ENCODE measurements at regions not wholly inside any gene's neighbourhood (a gene's known extent, or its start where the extent isn't known, plus 50 kb on each side); places are given as distances from the start of the nearest gene placed in this dataset.

DNA sequence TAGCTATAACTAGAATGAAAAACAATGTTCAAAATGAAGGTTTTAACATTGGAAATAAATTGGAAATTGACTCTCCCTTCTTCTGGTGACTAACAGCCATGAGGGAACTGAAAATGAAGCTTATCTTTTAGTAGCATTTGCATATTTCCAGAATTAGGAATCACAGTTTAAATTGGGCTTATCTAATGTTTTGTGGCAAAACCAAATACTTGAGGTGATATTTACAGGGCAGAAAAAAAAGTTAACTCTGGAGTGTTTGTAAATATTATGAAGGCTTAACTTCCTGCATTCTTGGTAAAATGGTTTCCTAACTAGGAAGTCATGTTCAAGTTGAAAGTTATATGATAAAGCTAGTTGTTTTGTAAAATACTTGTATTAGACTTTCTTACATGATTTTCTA lies 96.4 kb upstream of the SOX9 start:
- no peak overlapping the region for H3K27ac ChIP-seq (ENCODE audit: low read depth in 1 of 3, low read length in 2 of 3)
- no peak for FAIRE-seq
- H3K4me3 ChIP-seq (ENCODE audit: low read depth in 1 of 3, low read length in 3 of 3), result no peak overlapping the region
- no peak for DNase-seq
- H3K4me1 ChIP-seq (ENCODE audit: control insufficient read depth in 3 of 3, insufficient read depth in 2 of 3, low read depth in 1 of 3, low read length in 2 of 3), result no peaks in the 10 kb centered on the region
- peaks cover 0 to 7% (median 0%) of the 10 kb centered on the region in 3 donors for H3K27me3 ChIP-seq (ENCODE audit: control insufficient read depth in 3 of 3, insufficient read depth in 3 of 3, low read length in 3 of 3)
- no peaks in the 10 kb centered on the region for H3K36me3 ChIP-seq (ENCODE audit: control insufficient read depth in 3 of 3, insufficient read depth in 2 of 3, low read depth in 1 of 3, low read length in 3 of 3)
- no peaks in the 10 kb centered on the region for H3K9me3 ChIP-seq (ENCODE audit: control insufficient read depth in 2 of 2, insufficient read depth in 1 of 2, low read depth in 1 of 2, low read length in 1 of 2)

DNA sequence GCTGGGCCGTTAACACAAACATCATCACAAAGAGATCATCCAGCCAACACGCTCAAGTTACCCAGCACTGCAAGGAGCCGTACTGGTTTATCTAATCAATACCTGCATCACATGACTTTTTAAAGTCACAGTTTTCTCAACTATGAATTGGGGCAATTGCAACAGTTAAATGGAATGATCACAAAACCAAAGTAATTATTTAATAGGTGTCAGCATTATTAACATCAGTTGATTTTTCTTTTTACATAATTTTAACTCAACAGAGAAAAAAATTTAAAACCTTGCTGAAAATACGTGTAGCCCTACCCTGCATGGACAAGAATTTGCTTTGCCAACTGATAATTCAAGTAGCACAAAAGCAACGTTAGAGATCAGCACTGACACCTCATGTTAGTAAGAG lies 95.7 kb upstream of the SOX9 start:
- FAIRE-seq (no peak), DNase-seq (no peak)
- WGBS, 3 donors, result 23 to 38% (median 31%) methylated on average over 5 of the region's 5 CpGs
- Histone ChIP-seq H3K36me3 (ENCODE audit: control insufficient read depth in 3 of 3, insufficient read depth in 2 of 3, low read depth in 1 of 3, low read length in 3 of 3) (no peaks in the 10 kb centered on the region), H3K4me1 (ENCODE audit: control insufficient read depth in 3 of 3, insufficient read depth in 2 of 3, low read depth in 1 of 3, low read length in 2 of 3) (peaks cover 0 to 3% (median 0%) of the 10 kb centered on the region in 3 donors), H3K4me3 (ENCODE audit: low read depth in 1 of 3, low read length in 3 of 3) (no peak overlapping the region), H3K27me3 (ENCODE audit: control insufficient read depth in 3 of 3, insufficient read depth in 3 of 3, low read length in 3 of 3) (peaks cover 0 to 7% (median 0%) of the 10 kb centered on the region in 3 donors), H3K27ac (ENCODE audit: low read depth in 1 of 3, low read length in 2 of 3) (no peak overlapping the region), H3K9me3 (ENCODE audit: control insufficient read depth in 2 of 2, insufficient read depth in 1 of 2, low read depth in 1 of 2, low read length in 1 of 2) (no peaks in the 10 kb centered on the region)

DNA sequence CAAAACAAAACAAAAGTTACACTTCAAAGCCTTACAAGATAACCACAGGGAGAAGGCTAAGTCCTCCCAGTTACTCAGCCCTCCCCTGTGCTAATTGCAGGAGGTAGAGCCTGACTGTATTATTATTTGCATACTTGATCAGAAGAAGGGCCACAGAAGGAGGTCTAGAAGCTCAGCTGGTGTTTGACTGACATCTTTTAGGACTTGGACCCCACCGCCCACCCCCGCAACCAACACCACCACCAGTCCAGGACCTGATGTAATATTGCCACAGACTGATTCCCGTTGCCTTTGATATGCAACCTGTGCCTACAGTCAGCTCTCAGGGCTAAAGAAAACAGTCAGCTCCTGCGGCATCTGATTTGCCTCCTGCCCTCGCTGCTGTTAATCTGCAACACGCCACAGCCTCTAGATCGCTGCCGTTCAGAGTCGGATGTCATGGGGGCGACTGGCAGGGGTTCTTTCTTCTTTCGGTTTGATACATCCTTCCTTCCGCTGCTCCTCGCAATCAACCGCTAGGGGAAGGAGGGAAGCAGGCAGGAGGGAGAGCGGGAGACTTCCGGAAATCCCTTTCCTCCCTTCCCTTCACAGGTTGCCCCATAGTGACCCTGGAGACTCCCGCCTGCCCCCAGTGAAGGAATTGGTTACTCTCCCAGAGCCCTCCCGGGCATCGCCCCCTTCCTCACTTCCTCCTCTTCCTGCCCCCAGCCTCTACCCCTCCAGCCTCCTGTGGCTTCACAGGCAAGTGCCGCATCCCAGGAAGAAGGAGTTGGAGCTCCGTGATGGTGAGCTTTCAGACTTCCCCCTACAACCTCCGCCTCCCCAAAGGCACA lies 90.5 kb upstream of the SOX9 start:
- peak; percentile 55 to 73 for DNase-seq
- no peaks in the 10 kb centered on the region for H3K9me3 ChIP-seq (ENCODE audit: control insufficient read depth in 2 of 2, insufficient read depth in 1 of 2, low read depth in 1 of 2, low read length in 1 of 2)
- H3K27me3 ChIP-seq (ENCODE audit: control insufficient read depth in 3 of 3, insufficient read depth in 3 of 3, low read length in 3 of 3), result peaks cover 0 to 2% (median under 1%) of the 10 kb centered on the region in 3 donors
- H3K4me1 ChIP-seq (ENCODE audit: control insufficient read depth in 3 of 3, insufficient read depth in 2 of 3, low read depth in 1 of 3, low read length in 2 of 3), result peaks cover 0 to 3% (median 0%) of the 10 kb centered on the region in 3 donors
- peak overlapping the region in 2 of 3 donors; percentile 34 to 49 for H3K4me3 ChIP-seq (ENCODE audit: low read depth in 1 of 3, low read length in 3 of 3)
- no peak for FAIRE-seq
- H3K27ac ChIP-seq (ENCODE audit: low read depth in 1 of 3, low read length in 2 of 3), result no peak overlapping the region
- no peaks in the 10 kb centered on the region for H3K36me3 ChIP-seq (ENCODE audit: control insufficient read depth in 3 of 3, insufficient read depth in 2 of 3, low read depth in 1 of 3, low read length in 3 of 3)
- 5 to 11% (median 5%) methylated on average over 19 to 22 of the region's 22 CpGs for WGBS, 3 donors

- Histone ChIP-seq H3K4me3 (ENCODE audit: low read depth in 1 of 3, low read length in 3 of 3) (no peak overlapping the region), H3K27ac (ENCODE audit: low read depth in 1 of 3, low read length in 2 of 3) (no peak overlapping the region), H3K9me3 (ENCODE audit: control insufficient read depth in 2 of 2, insufficient read depth in 1 of 2, low read depth in 1 of 2, low read length in 1 of 2) (no peaks in the 10 kb centered on the region), H3K4me1 (ENCODE audit: control insufficient read depth in 3 of 3, insufficient read depth in 2 of 3, low read depth in 1 of 3, low read length in 2 of 3) (peaks cover 0 to 3% (median 0%) of the 10 kb centered on the region in 3 donors), H3K36me3 (ENCODE audit: control insufficient read depth in 3 of 3, insufficient read depth in 2 of 3, low read depth in 1 of 3, low read length in 3 of 3) (no peaks in the 10 kb centered on the region), H3K27me3 (ENCODE audit: control insufficient read depth in 3 of 3, insufficient read depth in 3 of 3, low read length in 3 of 3) (peaks cover 0 to 2% (median 1%) of the 10 kb centered on the region in 3 donors)
- WGBS, 3 donors, result 79 to 86% (median 81%) methylated on average over 8 of the region's 8 CpGs
- FAIRE-seq, result no peak
- no peak for DNase-seq
Observed at GRCh38 chr17:72031219-72031884, 89.5 kb upstream of the SOX9 start.

DNA sequence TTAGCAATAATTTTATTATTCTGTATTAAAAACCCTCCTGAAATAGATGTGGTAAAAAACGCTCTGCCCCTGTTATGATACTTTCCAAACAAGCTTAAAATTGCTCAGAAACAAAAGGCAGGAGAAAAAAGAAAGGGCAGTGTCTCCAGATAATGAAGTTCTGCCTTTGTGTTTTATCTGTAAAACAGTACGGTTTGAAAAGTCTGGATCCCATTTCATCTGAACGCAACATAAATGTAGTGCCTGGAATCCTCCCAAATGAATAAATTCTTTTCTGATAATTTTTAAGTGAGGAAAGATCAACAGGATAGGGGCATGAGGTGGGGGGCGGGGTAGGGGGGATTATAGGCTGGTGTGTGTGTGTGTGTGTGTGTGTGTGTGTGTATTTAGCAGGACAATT lies 87.5 kb upstream of the SOX9 start:
- Histone ChIP-seq H3K4me3 (ENCODE audit: low read depth in 1 of 3, low read length in 3 of 3) (no peak overlapping the region), H3K9me3 (ENCODE audit: control insufficient read depth in 2 of 2, insufficient read depth in 1 of 2, low read depth in 1 of 2, low read length in 1 of 2) (no peaks in the 10 kb centered on the region), H3K4me1 (ENCODE audit: control insufficient read depth in 3 of 3, insufficient read depth in 2 of 3, low read depth in 1 of 3, low read length in 2 of 3) (peaks cover 0 to 3% (median 0%) of the 10 kb centered on the region in 3 donors), H3K27ac (ENCODE audit: low read depth in 1 of 3, low read length in 2 of 3) (no peak overlapping the region), H3K27me3 (ENCODE audit: control insufficient read depth in 3 of 3, insufficient read depth in 3 of 3, low read length in 3 of 3) (peaks cover 0 to 1% (median 0%) of the 10 kb centered on the region in 3 donors), H3K36me3 (ENCODE audit: control insufficient read depth in 3 of 3, insufficient read depth in 2 of 3, low read depth in 1 of 3, low read length in 3 of 3) (no peaks in the 10 kb centered on the region)
- no peak for FAIRE-seq
- no peak for DNase-seq
- 69 to 84% (median 82%) methylated on average over 4 of the region's 4 CpGs for WGBS, 3 donors

- no peak for FAIRE-seq
Observed at GRCh38 chr17:72034000-72034399, 86.8 kb upstream of the SOX9 start.

GRCh38 chr17:72038427-72038826 lies 82.4 kb upstream of the SOX9 start:
- Histone ChIP-seq H3K27ac (ENCODE audit: low read depth in 1 of 3, low read length in 2 of 3) (no peak overlapping the region), H3K4me1 (ENCODE audit: control insufficient read depth in 3 of 3, insufficient read depth in 2 of 3, low read depth in 1 of 3, low read length in 2 of 3) (no peaks in the 10 kb centered on the region), H3K36me3 (ENCODE audit: control insufficient read depth in 3 of 3, insufficient read depth in 2 of 3, low read depth in 1 of 3, low read length in 3 of 3) (no peaks in the 10 kb centered on the region), H3K9me3 (ENCODE audit: control insufficient read depth in 2 of 2, insufficient read depth in 1 of 2, low read depth in 1 of 2, low read length in 1 of 2) (no peaks in the 10 kb centered on the region), H3K27me3 (ENCODE audit: control insufficient read depth in 3 of 3, insufficient read depth in 3 of 3, low read length in 3 of 3) (peaks cover 0 to 1% (median 0%) of the 10 kb centered on the region in 3 donors), H3K4me3 (ENCODE audit: low read depth in 1 of 3, low read length in 3 of 3) (no peak overlapping the region)
- DNase-seq (no peak), FAIRE-seq (no peak)

More at GRCh38 chr17:72034000-72034399, 86.8 kb upstream of the SOX9 start:
- DNase-seq, result no peak
- Histone ChIP-seq H3K4me3 (ENCODE audit: low read depth in 1 of 3, low read length in 3 of 3) (no peak overlapping the region), H3K36me3 (ENCODE audit: control insufficient read depth in 3 of 3, insufficient read depth in 2 of 3, low read depth in 1 of 3, low read length in 3 of 3) (no peaks in the 10 kb centered on the region), H3K9me3 (ENCODE audit: control insufficient read depth in 2 of 2, insufficient read depth in 1 of 2, low read depth in 1 of 2, low read length in 1 of 2) (no peaks in the 10 kb centered on the region), H3K27me3 (ENCODE audit: control insufficient read depth in 3 of 3, insufficient read depth in 3 of 3, low read length in 3 of 3) (peaks cover 0 to 1% (median 0%) of the 10 kb centered on the region in 3 donors), H3K4me1 (ENCODE audit: control insufficient read depth in 3 of 3, insufficient read depth in 2 of 3, low read depth in 1 of 3, low read length in 2 of 3) (peaks cover 0 to 3% (median 0%) of the 10 kb centered on the region in 3 donors), H3K27ac (ENCODE audit: low read depth in 1 of 3, low read length in 2 of 3) (no peak overlapping the region)
- 78 to 94% (median 82%) methylated on average over 2 of the region's 2 CpGs for WGBS, 3 donors

GRCh38 chr17:72039490-72039889 lies 81.3 kb upstream of the SOX9 start:
- no peaks in the 10 kb centered on the region for H3K36me3 ChIP-seq (ENCODE audit: control insufficient read depth in 3 of 3, insufficient read depth in 2 of 3, low read depth in 1 of 3, low read length in 3 of 3)
- no peak overlapping the region for H3K4me3 ChIP-seq (ENCODE audit: low read depth in 1 of 3, low read length in 3 of 3)
- 70 to 76% (median 70%) methylated on average over 2 of the region's 2 CpGs for WGBS, 3 donors
- H3K9me3 ChIP-seq (ENCODE audit: control insufficient read depth in 2 of 2, insufficient read depth in 1 of 2, low read depth in 1 of 2, low read length in 1 of 2), result no peaks in the 10 kb centered on the region
- FAIRE-seq (no peak), DNase-seq (no peak)
- H3K4me1 ChIP-seq (ENCODE audit: control insufficient read depth in 3 of 3, insufficient read depth in 2 of 3, low read depth in 1 of 3, low read length in 2 of 3), result no peaks in the 10 kb centered on the region
- no peak overlapping the region for H3K27ac ChIP-seq (ENCODE audit: low read depth in 1 of 3, low read length in 2 of 3)
- peaks cover 0 to 1% (median 0%) of the 10 kb centered on the region in 3 donors for H3K27me3 ChIP-seq (ENCODE audit: control insufficient read depth in 3 of 3, insufficient read depth in 3 of 3, low read length in 3 of 3)
